Activated CD4-positive, alpha-beta memory T cell treated with anti-CD3 and anti-CD28 coated beads for 36 hours (primary cell): ENCODE measurements at regions not wholly inside any gene's neighbourhood (a gene's known extent, or its start where the extent isn't known, plus 50 kb on each side); places are given as distances from the start of the nearest gene placed in this dataset.
"Not testable (repeated sequence)": the region's sequence is repeated elsewhere in the genome, so short reads cannot be mapped to it uniquely, and the experiment has no call there.

Experiments used
- CTCF ChIA-PET: fragments of 350-600 bp; sonication (Branson Sonifier 250); formaldehyde crosslinking; loops from one replicate; lab custom pipeline; 2021; ENCODE audit warnings: antibody characterized with exemption, inconsistent platforms; lab: Charles Lee
- POLR2A ChIA-PET: fragments of 350-600 bp; sonication (Branson Sonifier 250); formaldehyde crosslinking; loops from one replicate; lab custom pipeline; 2021; ENCODE audit warnings: antibody characterized with exemption; lab: Charles Lee
- DNase-seq: peaks from one replicate; pipeline ENCODE4 v3.0.0-alpha.2; 2020
- H3K27ac Mint-ChIP-seq: one replicate; pipeline ENCODE4 v1.8.0; 2021; ENCODE audit warnings: mixed read lengths
- H3K27me3 Mint-ChIP-seq: one replicate; pipeline ENCODE4 v1.8.0; 2021; ENCODE audit warnings: mixed read lengths
- H3K36me3 Mint-ChIP-seq: one replicate; pipeline ENCODE4 v1.8.0; 2021; ENCODE audit warnings: mixed read lengths
- H3K4me1 Mint-ChIP-seq: one replicate; pipeline ENCODE4 v1.8.0; 2021; ENCODE audit warnings: low read depth, mixed read lengths
- H3K4me3 Mint-ChIP-seq: one replicate; pipeline ENCODE4 v1.8.0; 2021; ENCODE audit warnings: mild to moderate bottlenecking, mixed read lengths
- H3K9me3 Mint-ChIP-seq: one replicate; pipeline ENCODE4 v1.8.0; 2021; ENCODE audit warnings: mixed read lengths
- intact Hi-C: fragments of 100-400 bp; cut with micrococcal nuclease; formaldehyde crosslinking; loops from one replicate; pipeline ENCODE4 v1.15.1; 2023

DNA sequence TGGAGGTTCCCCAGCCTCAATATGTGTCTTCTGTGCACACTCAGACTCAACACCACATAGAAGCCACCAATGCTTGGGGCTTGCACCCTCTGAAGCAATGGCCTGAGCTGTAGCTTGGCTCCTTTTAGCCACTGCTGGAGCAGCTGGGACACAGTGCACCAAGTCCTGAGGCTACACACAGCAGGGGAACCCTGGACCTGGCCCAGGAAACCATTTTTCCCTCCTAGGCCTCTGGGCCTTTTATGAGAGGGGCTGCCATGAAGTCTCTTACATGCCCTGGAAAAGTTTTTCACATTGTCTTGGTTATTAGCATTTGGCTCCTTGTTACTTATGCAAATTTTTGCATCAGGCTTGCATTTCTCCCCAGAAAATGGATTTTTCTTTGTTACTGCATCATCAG is 306.2 kb downstream of the CPXCR1 start:
- peaks cover 4% of the 10 kb centered on the region for H3K9me3 Mint-ChIP-seq
- CTCF ChIA-PET = no interaction called here

GRCh38 chrX:89099587-89099986 is 352.6 kb downstream of the CPXCR1 start:
- H3K27ac Mint-ChIP-seq, H3K4me1 Mint-ChIP-seq, intact Hi-C loops, H3K36me3 Mint-ChIP-seq, H3K9me3 Mint-ChIP-seq, POLR2A ChIA-PET, H3K27me3 Mint-ChIP-seq, DNase-seq, H3K4me3 Mint-ChIP-seq, CTCF ChIA-PET: not testable (repeated sequence)

More for the DNA sequence above, 306.2 kb downstream of the CPXCR1 start:
- Mint-ChIP-seq H3K27ac (no peak overlapping the region), H3K27me3 (no peaks in the 10 kb centered on the region), H3K4me1 (no peaks in the 10 kb centered on the region), H3K36me3 (no peaks in the 10 kb centered on the region), H3K4me3 (no peak overlapping the region)
- intact Hi-C loops = no loop called here
- DNase-seq = no peak
- POLR2A ChIA-PET = no interaction called here

- Mint-ChIP-seq H3K4me1 (no peaks in the 10 kb centered on the region), H3K36me3 (no peaks in the 10 kb centered on the region), H3K9me3 (peaks cover 6% of the 10 kb centered on the region), H3K27me3 (no peaks in the 10 kb centered on the region), H3K27ac (no peak overlapping the region), H3K4me3 (no peak overlapping the region)
- DNase-seq = no peak
- CTCF ChIA-PET = no interaction called here
- intact Hi-C loops = no loop called here
- POLR2A ChIA-PET = no interaction called here
Observed at GRCh38 chrX:89124985-89125384, 378.0 kb downstream of the CPXCR1 start.
